PC-3 (cell line): ENCODE measurements at regions not wholly inside any gene's neighbourhood (a gene's known extent, or its start where the extent isn't known, plus 50 kb on each side); places are given as distances from the start of the nearest gene placed in this dataset.

Experiments used
- CTCF ChIP-seq: fragments of 300-600 bp; sonication (generic); conservative IDR thresholded peaks from 2 replicates; pipeline ENCODE4 v1.5.1; 2017; ENCODE audit warnings: antibody characterized with exemption, low read depth, mild to moderate bottlenecking, low read length
- EZH2 ChIP-seq: fragments of 300-600 bp; sonication (generic); IDR thresholded peaks from one replicate; pipeline ENCODE4 v1.6.1; 2017; ENCODE audit warnings: antibody characterized with exemption, mild to moderate bottlenecking, low read length; ENCODE audit not compliant: unreplicated experiment
- EZH2phosphoT487 ChIP-seq: fragments of 300-600 bp; sonication (generic); IDR thresholded peaks from 2 replicates; pipeline ENCODE4 v1.6.1; 2018; ENCODE audit warnings: mild to moderate bottlenecking, antibody characterized with exemption, low read length, borderline replicate concordance

- TF ChIP-seq EZH2phosphoT487 (no peak), CTCF (no peak), EZH2 (no peak)
Measured at GRCh38 chr7:149696280-149696679, 77.1 kb downstream of the ZNF467 start.
